ENCODE measurements at regions not wholly inside any gene's neighbourhood (a gene's known extent, or its start where the extent isn't known, plus 50 kb on each side); places are given as distances from the start of the nearest gene placed in this dataset.

DNA sequence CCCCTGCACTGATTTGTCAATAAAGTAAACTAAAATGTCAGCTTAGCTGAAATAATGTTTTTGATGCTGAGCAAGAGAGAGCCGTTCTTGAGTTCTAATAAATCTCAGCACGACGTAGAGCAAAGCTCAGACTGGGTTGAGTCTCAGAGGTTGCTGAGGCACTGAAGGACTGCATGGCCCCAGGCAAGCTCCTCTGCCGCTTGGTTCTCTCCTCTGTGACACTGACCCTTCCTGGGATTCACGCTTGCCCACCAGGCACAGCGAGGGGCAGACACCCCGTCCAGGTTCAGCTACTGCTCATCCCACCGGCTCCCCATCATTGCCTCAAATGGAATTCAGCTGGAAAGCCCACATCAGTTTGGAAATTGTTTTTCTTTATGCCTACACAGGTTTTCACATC, 129.8 kb downstream of the IRX2 start:
- TF ChIP-seq EZH2 (IDR thresholded peaks at IDR 0.05; ENCODE audit: borderline replicate concordance, low read length) = no peak
- TF ChIP-seq CTCF (IDR thresholded peaks at IDR 0.05; ENCODE audit: low read length) = no peak

All from OCI-LY1 (cell line).